HG02623 (cell line): ENCODE measurements at regions not wholly inside any gene's neighbourhood (a gene's known extent, or its start where the extent isn't known, plus 50 kb on each side); places are given as distances from the start of the nearest gene placed in this dataset.
"Not testable (repeated sequence)": the region's sequence is repeated elsewhere in the genome, so short reads cannot be mapped to it uniquely, and the experiment has no call there.

ENCODE experiments used
- ATAC-seq: cut with Tn5 transposase; IDR thresholded peaks from one replicate; pipeline ENCODE4 v1.9.1; 2021; ENCODE audit warnings: moderate library complexity; ENCODE audit not compliant: unreplicated experiment

- ATAC-seq = no peak
Observed at GRCh38 chr15:31433091-31433490, 106.5 kb downstream of the KLF13 start.

GRCh38 chr15:31433574-31433973 is 106.9 kb downstream of the KLF13 start:
- no peak for ATAC-seq

DNA sequence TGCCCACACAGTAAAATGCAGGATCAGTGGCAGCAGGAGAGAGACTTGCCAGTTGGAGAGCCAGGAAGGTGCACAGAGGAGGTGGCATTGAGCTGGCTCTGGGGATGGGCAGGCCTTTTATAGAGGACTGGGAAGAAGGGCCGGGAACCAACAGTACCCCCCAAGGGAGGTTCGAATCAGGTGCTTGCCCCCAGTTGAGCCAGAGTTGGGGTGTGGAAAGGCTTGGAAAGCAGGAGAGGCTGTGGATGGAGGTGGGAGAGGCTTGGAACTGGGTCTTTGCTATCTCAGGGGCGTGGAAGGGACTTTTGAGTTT is 107.6 kb downstream of the KLF13 start:
- ATAC-seq = no peak

GRCh38 chr15:31434588-31435260 is 108.1 kb downstream of the KLF13 start:
- ATAC-seq = peak; percentile 30

- peak; percentile 47 for ATAC-seq
Observed at GRCh38 chr15:31435261-31435911, 108.8 kb downstream of the KLF13 start.

DNA sequence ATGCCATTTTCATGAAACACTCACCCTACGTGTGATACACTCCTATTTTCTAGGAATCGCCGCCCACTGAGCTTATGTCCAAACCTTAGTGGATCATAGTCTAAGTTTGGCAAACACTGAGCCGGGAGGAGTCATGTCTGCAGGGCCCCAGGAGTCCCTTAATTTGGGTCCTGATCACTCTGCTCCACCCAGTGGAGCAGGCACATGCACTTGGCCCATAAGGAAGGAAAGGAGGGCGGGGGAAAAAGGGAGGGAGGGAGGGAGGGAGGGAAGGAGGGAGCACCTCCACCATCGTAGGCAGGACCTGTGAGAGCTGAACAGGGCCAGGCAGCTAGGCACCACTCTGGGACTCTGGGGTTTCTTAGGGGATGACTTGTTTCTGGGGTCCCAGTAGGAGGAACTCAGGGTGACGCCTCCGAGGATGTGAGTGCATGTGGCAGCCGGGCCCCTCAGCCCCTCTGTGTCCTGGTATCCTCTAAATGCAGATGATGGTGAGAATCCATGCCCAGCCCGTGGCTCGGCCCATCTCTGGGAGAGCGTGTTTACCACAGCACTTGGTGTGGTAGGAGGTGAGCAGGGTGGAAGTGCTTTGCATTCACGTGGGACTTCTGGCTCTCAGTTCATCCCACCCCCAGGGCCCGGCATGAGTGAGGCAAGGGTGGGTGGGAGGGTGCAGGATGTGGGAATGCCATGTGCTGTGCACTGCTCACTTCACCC is 109.4 kb downstream of the KLF13 start:
- no peak for ATAC-seq

DNA sequence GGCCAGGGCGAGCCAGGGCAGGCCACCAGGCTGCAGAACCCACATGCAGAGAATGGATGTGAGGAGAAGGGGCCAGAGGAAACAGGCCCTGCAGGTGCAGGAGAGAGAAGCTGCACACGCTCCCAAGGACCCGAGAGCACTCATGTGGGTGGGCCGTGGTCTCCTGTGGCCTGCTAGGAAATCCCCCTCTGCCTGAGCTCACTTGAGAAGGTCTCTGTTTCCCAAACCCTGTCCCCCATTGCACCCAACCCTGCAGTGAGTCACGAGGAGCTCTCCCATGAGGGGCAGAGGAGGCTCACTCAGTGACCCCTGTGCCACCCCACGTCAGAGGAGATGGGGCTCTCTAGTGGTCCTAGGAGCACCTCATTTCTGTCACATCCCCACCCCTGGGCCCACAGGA is 111.1 kb downstream of the KLF13 start:
- ATAC-seq = no peak

- no peak for ATAC-seq
Observed at GRCh38 chr15:31438601-31439265, 112.1 kb downstream of the KLF13 start.

- ATAC-seq = no peak
Observed at GRCh38 chr15:31439328-31439727, 112.7 kb downstream of the KLF13 start.

GRCh38 chr15:31440216-31440615 is 113.6 kb downstream of the KLF13 start:
- ATAC-seq = not testable (repeated sequence)

GRCh38 chr15:31440754-31441311 is 114.2 kb downstream of the KLF13 start:
- ATAC-seq = no peak

GRCh38 chr15:31442226-31442625 is 115.6 kb downstream of the KLF13 start:
- no peak for ATAC-seq

GRCh38 chr15:31442699-31443111 is 116.1 kb downstream of the KLF13 start:
- no peak for ATAC-seq

DNA sequence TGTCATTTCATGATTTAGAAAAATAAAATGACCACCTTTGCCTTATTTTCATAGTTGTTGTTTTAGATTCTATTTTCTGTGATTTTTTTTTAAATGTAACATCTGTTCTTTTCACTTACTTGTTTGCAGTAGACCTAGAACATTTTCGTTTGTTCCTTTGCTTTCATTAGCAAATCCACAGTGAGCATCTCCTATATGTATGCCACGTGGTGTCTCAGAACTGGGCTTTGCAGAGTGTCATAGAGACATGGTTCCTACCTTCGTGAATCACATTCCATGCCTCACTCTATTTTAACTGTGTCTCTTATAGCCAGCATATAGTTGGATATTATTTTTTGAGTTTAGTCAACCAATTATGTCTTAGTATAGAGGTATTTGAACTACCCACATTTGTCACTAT is 118.2 kb downstream of the KLF13 start:
- no peak for ATAC-seq

DNA sequence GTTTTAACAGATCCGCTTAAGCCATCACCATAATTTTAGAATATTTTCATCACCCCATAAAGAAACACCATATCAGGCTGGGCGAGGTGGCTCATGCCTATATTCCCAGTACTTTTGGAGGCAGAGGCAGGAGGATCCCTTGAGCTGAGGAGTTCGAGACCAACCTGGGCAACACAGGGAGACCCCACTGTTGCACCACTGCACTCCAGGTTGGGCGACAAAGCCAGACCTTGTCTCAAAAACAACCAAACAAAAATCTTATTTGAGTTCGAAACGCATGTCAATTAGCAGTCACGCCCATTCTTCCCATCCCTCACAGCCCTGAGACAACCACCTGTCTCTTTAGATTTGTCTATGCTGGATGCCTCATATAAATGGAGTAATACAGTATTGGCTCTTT is 119.9 kb downstream of the KLF13 start:
- ATAC-seq = no peak

- no peak for ATAC-seq
Observed at GRCh38 chr15:31447931-31448634, 121.4 kb downstream of the KLF13 start.

DNA sequence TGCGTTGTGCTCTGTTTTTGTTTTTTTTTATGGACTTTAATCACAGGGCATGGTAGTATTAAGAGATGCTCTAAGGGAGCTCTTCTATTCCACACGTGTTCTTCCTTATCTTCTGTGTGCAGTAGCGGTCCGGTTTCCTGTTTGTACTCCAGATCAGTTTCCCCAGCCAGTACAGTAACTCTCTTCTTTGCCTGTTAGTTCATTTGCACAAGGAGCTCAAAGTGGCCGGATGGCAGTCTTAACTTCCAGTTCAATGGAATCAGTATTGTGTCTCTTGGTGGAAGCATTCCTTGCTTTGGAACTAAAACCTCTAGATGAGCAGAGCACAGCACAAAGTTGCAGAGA is 122.0 kb downstream of the KLF13 start:
- no peak for ATAC-seq

DNA sequence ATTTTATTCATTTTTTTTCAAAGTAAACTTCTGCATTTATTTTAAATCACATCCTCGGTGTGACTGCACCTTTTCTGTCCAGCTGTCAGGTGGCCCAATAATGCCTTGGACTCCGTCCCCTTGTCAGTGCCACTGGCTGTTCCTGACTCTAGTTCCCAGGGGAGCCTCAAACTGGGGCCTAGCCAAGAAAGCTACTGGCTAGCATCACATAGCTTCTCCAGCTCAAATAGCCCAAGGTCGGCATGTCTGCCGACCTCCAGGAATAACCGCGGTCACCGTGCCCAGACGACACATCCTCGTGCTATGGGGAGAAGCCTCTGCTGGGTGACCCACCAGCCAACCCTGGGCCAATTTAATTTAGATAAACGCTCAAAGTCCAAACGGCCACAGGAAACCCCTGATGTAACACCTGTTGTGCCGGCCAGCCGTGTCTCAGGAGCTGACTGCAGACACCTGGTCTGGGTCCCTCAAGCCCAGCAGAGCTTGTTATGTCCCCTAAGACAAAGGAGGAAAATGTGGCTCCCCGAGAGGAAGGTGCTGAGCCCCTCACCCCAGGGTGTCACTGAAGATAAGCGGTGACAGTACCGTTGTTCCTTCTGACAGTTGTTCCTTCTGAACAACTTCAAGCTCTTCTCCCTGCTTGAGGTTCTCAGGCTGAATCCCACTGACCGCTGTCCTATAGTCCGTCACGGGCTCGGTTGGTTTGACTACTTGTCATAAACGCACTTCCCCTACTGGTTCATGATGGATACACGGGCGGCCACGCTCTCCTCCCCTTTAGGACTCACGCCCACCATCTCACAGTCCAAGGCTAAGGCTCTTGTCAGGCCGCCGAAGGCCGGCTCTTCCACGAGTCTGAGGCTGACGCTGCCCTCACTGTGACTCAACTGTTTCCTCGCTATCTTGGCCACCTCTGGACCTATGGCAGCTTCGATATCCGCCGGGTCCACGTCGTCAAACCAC is 126.2 kb downstream of the KLF13 start:
- ATAC-seq = no peak

- ATAC-seq = no peak
Observed at GRCh38 chr15:31453558-31454318, 127.1 kb downstream of the KLF13 start.
